ENCODE measurements at regions not wholly inside any gene's neighbourhood (a gene's known extent, or its start where the extent isn't known, plus 50 kb on each side); places are given as distances from the start of the nearest gene placed in this dataset.

GRCh38 chr16:79929260-79929965, 328.9 kb upstream of the MAF start:
- no peak overlapping the region for H3K27ac ChIP-seq
- peaks cover 10% of the 10 kb centered on the region for H3K27me3 ChIP-seq
- no peaks in the 10 kb centered on the region for H3K4me1 ChIP-seq (ENCODE audit: low read depth)
- no peak for TF ChIP-seq CTCF (IDR thresholded peaks at IDR 0.05; ENCODE audit: low read depth, low read length)
- no peaks in the 10 kb centered on the region for H3K9me3 ChIP-seq (ENCODE audit: low read depth)
- H3K36me3 ChIP-seq = no peaks in the 10 kb centered on the region
- H3K4me3 ChIP-seq = no peak overlapping the region
- DNase-seq (ENCODE audit: low read depth in 1 of 2, low spot score in 1 of 2) = no peak

GRCh38 chr16:79928142-79928873, 327.8 kb upstream of the MAF start:
- Histone ChIP-seq H3K27ac (no peak overlapping the region), H3K4me3 (no peak overlapping the region), H3K36me3 (no peaks in the 10 kb centered on the region), H3K4me1 (ENCODE audit: low read depth) (no peaks in the 10 kb centered on the region), H3K9me3 (ENCODE audit: low read depth) (no peaks in the 10 kb centered on the region), H3K27me3 (peaks cover 10% of the 10 kb centered on the region)
- no peak for DNase-seq (ENCODE audit: low read depth in 1 of 2, low spot score in 1 of 2)
- TF ChIP-seq CTCF (IDR thresholded peaks at IDR 0.05; ENCODE audit: low read depth, low read length) = no peak

GRCh38 chr16:79926451-79927205, 326.1 kb upstream of the MAF start:
- H3K27me3 ChIP-seq = peaks cover 10% of the 10 kb centered on the region
- H3K36me3 ChIP-seq = no peaks in the 10 kb centered on the region
- no peak overlapping the region for H3K4me3 ChIP-seq
- H3K4me1 ChIP-seq (ENCODE audit: low read depth) = no peaks in the 10 kb centered on the region
- TF ChIP-seq CTCF (IDR thresholded peaks at IDR 0.05; ENCODE audit: low read depth, low read length) = no peak
- no peak overlapping the region for H3K27ac ChIP-seq
- H3K9me3 ChIP-seq (ENCODE audit: low read depth) = no peaks in the 10 kb centered on the region
- no peak for DNase-seq (ENCODE audit: low read depth in 1 of 2, low spot score in 1 of 2)

DNA sequence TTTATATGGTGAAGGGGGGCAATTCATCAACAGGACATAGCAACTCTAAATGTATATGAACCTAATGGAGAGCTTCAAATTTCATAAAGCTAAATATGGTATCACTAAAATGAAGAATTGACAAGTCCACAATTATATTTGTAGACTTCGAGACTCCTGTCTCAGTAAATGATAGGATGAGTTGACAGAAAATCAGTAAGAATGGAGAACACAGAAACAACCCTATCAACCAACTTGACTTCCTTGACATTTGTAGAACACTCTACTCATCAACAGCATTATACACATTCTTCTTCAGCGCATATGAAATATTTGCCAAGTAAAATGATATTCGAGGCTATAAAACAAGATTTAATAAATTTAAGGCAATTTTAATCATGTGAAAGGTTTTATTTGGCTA, 322.9 kb upstream of the MAF start:
- TF ChIP-seq CTCF (IDR thresholded peaks at IDR 0.05; ENCODE audit: low read depth, low read length) = no peak
- Histone ChIP-seq H3K27ac (no peak overlapping the region), H3K4me1 (ENCODE audit: low read depth) (no peaks in the 10 kb centered on the region), H3K4me3 (no peak overlapping the region), H3K27me3 (peaks cover 10% of the 10 kb centered on the region), H3K9me3 (ENCODE audit: low read depth) (no peaks in the 10 kb centered on the region), H3K36me3 (no peaks in the 10 kb centered on the region)
- DNase-seq (ENCODE audit: low read depth in 1 of 2, low spot score in 1 of 2) = no peak

GRCh38 chr16:79920685-79921084, 320.1 kb upstream of the MAF start:
- H3K4me3 ChIP-seq = no peak overlapping the region
- no peak for DNase-seq (ENCODE audit: low read depth in 1 of 2, low spot score in 1 of 2)
- H3K9me3 ChIP-seq (ENCODE audit: low read depth) = no peaks in the 10 kb centered on the region
- peaks cover 3% of the 10 kb centered on the region for H3K27me3 ChIP-seq
- TF ChIP-seq CTCF (IDR thresholded peaks at IDR 0.05; ENCODE audit: low read depth, low read length) = no peak
- no peak overlapping the region for H3K27ac ChIP-seq
- no peaks in the 10 kb centered on the region for H3K4me1 ChIP-seq (ENCODE audit: low read depth)
- no peaks in the 10 kb centered on the region for H3K36me3 ChIP-seq
